HT1080 (cell line): ENCODE measurements at regions not wholly inside any gene's neighbourhood (a gene's known extent, or its start where the extent isn't known, plus 50 kb on each side); places are given as distances from the start of the nearest gene placed in this dataset.

Experiments used
- DNase-seq: peaks from one replicate; pipeline ENCODE4 v3.0.0-alpha.2; 2015; ENCODE audit warnings: low read depth

DNA sequence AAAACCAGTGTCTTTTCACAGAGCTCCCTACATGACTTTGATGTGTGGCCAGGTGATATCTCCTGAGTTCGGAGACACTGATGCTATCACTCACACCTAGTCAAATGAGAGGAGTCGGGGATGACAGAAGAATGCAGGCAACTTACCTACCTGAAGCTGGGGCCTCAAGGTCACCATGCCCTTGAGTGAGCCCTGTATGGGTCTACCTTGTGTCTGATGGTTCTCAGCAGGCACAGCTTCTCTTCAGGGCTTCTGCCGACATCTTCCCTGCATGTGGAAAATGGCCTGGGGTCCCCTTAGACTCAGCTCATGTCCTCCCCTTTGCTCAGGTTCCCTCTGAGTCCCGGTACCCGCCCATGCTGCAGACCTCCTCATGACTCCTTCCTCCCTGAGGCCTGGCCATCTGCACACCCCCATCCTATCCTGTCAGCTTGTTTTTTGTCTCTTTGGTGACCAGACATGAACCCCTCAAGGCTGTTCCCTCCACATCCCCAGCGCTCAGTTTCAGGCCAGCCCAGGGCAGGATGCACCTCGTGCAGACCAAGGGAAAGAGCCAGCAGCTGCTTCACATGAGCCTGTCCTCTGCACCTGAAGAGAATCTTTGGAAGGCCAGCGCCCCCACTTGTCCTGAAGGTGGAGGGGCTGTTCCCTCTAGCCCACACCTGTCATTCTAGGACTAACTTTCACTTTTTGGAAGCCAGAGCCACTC lies 74.6 kb upstream of the GDF10 start:
- no peak for DNase-seq

DNA sequence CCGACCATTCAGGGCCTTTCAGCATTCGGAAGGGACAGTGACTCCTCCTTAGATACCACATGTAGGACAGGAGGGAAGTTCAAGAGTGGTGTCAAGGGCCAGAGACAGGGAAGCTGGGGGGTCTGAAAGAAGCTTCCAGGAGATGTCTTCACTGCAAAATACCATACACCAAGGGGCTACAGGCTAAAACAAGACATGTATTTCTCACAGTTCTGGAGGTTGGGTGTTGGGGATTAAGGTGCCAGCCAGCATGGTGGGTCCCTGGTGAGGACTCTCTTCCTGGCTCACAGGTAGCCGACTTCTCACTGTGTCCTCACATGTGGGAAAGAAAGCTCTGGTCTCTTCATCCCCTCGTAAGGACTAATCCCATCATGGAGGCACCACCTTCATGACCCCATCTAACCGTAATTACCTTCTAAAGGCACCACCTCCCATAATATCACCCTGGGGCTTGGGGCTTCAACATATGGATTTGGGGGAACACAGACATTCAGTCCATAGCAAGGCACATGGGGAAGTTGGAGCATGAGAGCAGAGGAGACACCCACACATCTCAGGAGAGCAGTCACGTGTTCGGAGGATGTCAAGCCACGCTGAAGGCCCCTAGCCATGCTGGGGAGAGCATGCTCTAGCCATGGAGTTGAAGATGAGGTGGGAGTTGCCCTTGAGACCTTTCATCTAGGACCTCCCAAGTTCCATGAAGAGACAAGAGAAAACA lies 73.9 kb upstream of the GDF10 start:
- no peak for DNase-seq

DNA sequence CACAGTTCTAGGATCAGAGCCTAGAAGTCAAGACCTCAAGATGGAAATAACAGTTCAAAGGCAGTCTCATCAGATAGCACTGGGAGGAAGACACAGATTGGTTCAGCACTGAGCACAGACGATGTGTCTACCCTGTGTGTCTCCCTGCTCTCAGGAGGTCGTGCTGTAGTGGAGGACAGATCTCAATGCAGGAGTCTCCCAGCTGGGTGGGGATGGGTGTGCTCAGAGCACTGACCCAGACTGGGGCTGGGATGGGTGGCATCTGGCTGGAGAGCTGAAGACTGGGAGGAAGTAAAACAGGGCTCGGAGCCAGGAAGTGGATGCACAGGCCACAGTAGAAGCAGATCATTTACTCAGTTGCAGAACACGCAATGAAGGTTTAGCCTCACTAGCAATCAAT lies 69.5 kb upstream of the GDF10 start:
- no peak for DNase-seq

DNA sequence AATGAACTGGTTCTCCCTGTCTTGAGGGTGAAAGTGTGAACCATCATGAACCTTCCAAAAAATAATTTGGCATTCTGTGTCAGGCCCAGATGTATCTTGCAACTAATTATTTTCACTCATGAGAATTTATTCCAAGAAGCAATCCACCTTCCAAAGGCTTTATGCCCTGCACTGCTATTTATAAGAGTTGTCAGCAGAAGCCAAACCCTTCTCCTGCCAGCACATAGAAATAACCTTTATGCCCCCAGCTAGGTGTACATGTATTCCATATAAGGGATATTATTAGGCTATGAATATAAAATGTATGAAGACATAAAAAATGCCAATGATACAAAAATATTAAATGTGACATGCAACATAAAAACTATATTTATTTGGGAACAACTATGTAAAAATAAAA lies 69.0 kb upstream of the GDF10 start:
- no peak for DNase-seq

DNA sequence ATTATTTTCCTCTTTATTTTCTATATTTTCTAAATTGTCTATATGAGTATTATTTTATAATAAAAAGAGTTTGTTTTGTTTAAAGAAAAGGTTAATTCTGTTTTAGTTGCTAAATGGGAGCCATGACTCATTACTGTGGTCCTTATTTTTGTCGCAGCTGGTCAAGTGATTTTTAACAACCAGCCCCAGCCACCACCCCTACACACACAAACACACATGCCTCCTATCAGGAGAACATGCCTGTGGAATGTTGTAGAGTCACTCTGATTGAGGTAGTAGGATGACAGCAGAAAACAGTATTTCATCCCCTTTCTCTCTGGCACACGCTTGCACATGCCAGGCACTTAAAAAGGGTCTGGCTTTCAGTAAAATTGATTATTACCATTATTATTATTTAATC lies 68.6 kb upstream of the GDF10 start:
- no peak for DNase-seq

DNA sequence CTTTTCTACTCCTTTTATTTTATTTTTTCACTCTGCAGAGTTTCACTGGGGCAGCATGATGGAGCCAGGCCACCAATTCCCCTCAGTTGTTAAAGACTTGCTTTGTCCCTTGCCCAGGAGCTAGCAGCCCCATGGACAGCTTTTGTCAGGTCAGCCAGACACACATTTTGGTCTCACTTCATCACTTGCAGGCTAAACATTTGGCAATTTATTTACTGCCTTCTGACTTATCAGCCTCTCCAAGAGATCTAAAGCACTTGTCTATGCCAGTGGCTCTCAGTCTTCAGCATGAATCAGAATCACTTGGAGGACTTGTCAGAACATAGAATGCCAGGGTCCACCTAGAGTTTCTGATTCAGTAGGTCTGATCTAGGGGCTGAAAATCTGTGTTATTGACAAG lies 66.4 kb upstream of the GDF10 start:
- DNase-seq, result no peak

DNA sequence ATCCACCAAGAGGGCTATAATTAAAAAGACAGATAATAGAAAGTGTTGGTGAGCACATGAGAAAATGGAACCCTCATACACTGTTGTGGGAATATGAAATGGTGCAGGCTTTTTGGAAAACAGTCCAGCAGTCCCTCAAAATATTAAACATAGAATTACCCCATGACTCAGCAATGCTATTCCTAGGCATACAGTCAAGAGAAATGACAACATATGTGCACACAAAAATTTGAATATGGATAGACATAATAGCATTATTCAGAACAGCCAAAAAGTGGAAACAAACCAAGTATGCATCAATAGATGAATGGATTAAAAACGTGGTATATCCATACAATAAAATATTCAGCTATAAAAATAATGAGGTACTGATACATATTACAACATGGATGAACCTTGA lies 64.5 kb upstream of the GDF10 start:
- no peak for DNase-seq

DNA sequence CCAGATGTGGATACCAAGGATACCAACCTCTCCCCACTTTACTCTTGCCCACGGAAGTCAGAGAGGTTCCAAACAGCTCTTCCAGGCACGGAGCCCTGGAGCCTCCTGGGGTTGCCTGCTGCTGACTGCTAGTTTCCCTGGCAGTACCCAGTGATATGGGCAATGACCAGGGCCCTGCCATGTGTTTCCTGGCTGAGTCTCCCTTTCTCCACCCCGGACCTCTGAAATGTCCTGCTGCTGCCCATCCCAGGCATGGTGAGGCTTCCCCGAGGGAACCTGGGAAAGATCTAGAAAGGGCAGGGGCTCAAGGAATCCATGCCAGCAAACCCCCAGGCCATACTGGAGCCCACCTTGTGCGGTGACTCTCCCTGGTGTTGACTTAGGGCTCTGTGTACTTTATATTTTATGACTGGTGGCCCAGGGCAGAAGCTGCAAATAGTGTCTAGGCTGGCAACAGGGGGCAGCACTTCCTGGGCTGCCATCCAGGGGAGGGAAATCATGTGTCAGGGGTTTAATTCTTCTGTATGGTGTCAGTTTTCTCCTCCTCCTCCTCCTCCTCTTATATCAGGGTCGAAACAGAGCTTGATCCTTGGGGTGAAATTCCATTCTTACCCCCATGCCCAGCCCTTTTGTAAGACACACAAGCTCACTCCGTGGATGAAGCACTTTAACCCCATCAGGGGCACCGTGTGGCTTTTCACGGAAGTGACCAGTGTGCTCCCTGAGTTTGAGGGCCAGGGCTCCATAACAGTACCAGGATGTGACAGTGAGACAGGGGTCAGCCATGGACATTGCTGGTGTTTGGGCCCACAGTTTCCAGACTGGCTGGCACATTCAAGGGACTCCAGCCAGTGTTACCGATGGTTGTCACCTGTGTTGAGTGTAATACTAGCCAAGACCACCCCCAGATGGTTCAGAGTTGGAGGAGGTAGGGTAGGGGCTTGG lies 62.4 kb upstream of the GDF10 start:
- DNase-seq, result no peak

DNA sequence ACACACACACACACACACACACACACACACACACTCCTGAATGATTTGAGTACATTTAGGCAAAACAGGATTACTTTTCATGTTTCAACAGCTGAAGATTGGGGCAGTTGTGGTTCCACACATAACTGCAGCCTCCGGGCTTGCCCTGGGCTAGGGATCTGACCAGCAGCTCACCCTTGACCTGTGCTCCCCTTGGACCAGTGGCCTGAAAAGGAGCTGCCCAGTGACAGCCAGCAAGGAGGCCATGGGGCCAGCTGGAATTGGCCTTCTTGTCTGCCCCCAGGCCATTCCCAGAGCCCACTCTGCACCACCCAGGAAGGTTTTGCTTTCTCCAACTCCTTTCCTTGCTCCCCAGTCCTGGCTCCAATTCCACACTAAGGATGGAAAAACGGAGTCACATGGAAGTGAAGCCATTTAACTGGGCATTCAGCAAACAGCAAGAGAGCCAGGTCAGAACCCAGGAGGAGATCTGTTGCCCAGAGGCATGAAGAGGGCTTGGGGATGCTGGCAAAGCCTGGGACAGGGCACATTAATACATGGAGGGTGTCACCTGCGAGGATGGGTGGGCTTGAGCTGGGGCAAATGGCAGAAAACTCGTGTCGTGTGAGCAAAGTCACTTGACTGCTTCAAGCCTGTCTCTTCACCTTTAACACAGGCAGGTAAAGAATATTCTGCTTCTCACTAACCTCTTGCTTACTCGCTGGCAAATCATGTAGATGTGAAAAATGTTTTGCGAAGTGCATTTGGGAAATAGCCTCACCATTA lies 61.5 kb upstream of the GDF10 start:
- no peak for DNase-seq

DNA sequence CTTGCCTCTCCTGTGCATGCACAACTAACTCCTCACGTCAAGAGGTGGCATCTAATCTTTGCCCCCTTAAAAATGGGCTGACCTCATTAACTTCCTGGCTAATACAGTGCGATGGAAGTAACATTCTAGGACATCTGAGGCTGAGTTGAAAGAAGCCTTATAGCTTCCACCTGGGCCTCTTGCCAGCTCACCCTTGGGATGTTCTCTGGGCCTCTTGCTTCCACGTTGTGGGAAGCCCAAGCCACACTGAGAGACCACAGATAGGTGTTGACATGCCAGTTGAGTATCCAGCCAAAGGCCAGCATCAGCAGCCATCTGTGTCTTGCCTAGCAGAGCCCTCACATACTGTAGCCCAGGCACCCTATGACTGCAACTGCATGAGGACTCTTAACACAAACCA lies 60.8 kb upstream of the GDF10 start:
- DNase-seq, result no peak

DNA sequence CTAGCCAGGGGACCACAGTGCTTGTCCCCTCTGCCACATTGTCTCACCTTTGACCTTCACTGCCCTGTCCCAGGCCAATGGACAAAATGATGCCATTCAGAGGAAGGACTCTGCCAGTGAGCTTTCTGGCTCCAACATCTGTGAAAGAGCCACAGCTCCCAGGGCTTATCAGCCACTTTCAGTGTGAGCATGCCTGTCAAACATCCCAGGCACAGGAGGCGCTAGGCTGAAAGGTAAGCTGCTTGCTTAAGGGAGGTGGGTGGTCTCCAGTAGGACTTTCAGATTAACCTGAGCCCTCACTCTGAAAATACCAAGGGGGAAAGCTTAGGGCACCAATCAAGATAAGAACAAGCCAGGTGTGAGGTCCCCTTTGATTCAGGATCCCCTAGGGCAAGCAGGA lies 59.8 kb upstream of the GDF10 start:
- no peak for DNase-seq

DNA sequence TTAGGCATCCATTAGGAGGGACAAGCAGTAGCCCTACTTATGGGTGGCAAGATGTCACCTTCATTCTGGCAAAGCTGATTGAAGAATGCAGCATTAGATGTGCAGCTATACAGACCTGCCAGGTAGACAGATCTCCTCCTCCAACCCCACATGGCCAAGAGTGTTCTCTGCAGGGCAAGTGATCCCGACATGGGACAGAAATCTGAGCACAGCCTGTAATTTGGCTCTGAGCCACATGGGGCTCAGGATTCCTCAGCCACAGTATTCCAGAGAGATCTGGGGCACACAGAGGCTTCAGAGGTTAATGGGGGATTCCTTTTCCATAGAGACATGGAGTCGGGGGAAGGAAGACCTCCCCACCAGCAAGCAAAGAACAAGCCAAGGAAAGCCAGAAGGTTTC lies 58.7 kb upstream of the GDF10 start:
- DNase-seq, result no peak

DNA sequence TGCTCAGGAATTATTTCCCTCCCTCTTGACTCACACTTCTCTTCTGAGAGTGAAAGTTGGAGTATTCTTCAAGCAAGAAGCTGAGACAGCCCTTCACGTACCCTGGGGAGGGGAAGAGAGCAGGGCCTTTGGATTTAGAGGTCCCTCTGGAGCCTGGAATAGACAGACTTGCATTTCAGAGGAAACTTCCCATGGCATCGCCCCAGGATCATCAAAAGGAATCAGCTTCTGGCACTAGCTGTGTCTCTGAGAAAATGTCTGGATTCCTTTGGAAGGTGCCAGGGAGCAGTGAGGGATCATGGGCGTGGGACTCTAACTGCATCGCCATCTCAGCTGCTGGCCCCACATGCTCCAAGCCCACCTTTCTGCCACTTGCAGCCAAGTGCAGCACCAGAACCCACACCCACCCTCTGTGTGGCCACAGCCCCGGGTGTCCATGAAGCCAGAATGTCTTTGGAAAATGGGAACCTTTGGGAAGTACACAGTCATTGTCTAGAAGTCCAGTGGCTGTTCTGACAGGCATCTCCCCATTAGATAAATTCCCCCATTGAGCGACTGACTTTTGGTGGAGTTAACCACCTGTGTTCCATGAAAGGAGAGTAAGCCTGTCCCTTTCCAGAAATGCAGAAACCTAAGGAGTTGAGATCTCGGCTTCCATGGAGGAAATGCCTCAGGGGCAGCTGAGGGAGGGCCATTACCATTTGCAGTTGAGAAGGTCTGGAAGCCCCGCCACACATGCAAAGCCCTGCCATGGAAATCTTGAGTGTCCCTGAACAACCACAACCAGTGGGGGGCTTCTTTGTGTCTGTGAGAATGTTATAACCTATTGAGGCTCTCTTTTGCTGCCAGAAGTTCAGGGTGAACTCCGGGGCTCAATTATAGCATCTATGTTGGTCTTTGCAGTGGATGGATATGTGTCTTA lies 57.8 kb upstream of the GDF10 start:
- no peak for DNase-seq

DNA sequence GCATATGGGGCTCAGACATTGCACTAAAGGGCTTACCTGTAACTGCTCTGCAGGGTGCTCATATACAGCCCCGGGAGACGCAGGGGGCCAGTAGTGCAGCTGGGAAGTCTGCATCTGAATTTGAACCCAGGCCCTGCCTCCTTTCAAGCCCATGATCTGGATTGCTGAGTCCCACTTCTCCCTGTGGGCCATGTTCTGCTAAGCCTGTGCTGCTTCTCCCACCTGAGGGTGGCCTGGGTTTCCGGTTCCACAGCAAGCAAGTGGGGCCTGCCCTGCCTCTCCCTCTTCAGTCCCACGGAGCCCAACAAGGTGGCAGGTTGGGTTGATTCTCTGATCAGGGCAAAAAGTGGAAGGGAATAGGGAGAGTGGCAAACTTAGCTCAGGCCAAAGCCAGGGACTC lies 56.6 kb upstream of the GDF10 start:
- no peak for DNase-seq

DNA sequence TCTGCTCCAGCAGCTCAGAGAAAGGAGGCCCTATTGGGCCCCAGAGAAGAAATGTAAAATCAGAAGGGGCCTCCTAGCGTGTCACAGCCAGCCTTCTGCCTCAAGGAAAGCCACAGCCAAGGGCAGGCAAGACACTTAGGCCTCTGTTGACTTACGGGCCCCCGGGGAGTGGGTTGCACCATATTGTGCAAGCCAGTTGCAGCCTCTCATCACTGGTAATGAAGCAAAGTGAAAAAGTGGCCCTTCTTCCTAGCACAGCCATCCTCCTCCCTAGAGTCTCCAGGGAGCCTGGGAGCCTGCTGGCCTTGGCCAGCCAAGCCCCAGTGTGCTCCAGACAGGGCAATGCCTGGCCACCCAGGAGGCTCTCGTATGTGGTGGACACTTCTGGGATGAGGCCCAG lies 56.2 kb upstream of the GDF10 start:
- no peak for DNase-seq

DNA sequence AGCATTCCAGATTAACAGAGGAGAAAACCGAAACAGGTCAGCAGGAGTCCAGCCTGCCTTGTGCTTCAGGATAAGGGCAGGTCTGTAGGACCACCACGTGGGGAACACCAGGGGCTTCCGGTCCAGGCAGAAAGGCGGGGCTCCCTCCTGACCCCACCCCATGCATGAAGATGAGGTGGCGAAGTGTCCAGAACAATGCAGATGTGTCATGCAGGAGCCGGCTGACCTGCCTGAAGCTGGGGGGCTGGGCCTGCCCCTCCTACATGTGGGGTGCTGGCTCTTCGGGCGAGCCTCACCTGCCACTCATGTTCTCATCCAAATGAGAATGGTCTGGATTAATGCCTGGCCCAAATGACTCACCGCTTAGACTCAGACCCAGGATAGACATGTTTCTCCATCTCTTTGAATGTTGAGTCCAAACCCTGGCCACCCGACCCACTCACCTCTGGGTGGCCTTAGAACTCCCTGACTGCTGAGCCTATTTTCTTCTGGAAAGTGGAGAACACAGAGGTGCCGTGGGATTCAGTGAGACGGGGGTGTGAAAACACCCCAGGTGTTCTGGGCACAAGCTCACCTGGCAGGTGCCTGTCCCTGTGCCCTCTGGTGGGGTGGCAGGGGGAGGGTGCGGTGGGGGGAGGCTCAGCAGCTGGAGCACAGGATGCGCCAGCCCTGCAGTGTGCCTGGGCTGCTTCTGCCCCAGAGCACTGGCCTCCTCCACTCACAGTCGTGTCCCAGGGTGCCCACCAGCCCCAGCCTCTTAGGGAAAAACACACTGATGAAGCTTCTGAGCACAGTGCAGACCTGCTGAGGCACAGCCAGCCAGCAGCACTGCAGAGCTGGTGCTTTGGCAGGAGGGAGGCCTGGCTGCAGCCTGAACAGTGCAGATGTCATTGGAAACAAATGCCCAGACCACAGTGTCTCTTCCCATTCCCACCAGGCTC lies 55.2 kb upstream of the GDF10 start:
- peak; percentile 10 for DNase-seq

DNA sequence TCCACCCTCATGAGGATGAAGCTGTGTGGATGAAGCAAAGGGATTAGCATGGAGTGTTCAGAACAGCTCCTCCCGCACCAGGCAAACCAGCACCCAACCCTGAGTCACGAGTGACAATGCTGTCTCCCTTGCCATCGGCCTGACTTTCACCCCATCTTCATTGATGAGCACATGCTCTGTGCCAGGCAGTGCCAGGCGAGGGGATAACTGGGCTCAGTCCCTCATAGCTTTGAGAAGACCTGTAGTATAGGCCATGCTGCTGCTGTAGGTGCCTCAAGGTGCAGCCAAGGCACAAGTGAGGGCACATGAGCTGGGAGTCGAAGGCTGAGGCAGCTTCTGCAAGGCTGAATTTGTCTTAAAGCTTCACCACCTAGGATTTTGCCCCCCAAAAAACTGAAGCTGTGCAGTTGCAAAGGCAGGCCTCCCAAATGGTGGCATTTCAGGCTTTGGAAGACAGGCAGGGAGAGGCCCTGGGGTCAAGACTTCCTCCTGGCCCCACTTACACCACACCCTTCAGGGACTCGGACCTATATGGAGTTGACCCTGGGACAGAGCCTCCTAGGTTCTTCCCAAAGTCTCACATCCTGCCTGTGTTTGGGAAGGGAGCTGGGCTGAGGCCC lies 54.2 kb upstream of the GDF10 start:
- DNase-seq, result no peak

DNA sequence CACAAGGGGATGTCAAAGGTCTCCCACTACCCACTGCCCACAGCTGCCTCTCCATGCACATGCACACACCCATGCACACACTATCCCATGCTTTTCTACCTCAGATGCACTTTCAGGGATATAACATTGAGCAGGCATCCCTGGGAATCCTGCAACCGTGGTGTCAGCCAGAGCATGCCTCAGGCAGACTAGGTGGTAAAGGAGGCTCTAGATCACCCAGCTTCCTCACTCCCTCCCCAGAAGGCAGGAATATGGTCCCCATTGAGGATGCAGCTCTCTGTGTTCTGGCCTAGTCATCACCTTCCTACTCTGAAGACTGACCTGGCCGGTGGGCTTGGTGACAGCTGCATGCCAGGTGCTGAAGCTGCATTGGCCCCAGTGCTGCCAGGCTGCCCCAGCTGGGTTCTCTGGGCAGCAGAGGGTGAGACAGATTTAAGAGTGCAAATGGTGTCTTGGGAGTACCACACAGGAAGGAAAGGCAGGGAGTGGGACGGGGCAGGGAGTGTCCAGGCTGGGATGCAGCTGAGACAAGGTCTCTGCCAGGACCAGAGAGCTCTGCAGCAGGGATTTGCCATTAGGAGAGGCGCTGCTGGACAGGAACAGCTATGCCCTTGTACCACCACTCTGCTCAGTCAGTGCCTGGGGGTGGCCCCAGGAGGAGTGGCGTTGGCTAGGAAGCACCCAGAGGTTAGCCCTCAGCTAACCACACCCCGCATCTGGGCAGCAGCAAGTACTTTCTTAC lies 53.4 kb upstream of the GDF10 start:
- no peak for DNase-seq
